ENCODE measurements at regions not wholly inside any gene's neighbourhood (a gene's known extent, or its start where the extent isn't known, plus 50 kb on each side); places are given as distances from the start of the nearest gene placed in this dataset.

GRCh38 chr5:24045046-24045445, 537.6 kb downstream of the PRDM9 start:
- ATAC-seq, result no peak
- Histone ChIP-seq H3K4me3 (no peak overlapping the region), H3K36me3 (no peaks in the 10 kb centered on the region), H3K27ac (no peak overlapping the region), H3K27me3 (no peaks in the 10 kb centered on the region), H3K9me3 (peaks cover 0 to 3% (median 0%) of the 10 kb centered on the region in 12 donors), H3K4me1 (no peaks in the 10 kb centered on the region)
- intact Hi-C loops (cut with DNase I), result no loop called here
- no peak for DNase-seq
- no peak for TF ChIP-seq CTCF (IDR thresholded peaks at IDR 0.05)
- TF ChIP-seq POLR2A (IDR thresholded peaks at IDR 0.05), result no peak

GRCh38 chr5:24053737-24054136, 546.3 kb downstream of the PRDM9 start:
- H3K27ac ChIP-seq, result no peak overlapping the region
- H3K36me3 ChIP-seq, result no peaks in the 10 kb centered on the region
- no peaks in the 10 kb centered on the region for H3K4me1 ChIP-seq
- H3K27me3 ChIP-seq, result no peaks in the 10 kb centered on the region
- TF ChIP-seq CTCF (IDR thresholded peaks at IDR 0.05) (no peak), POLR2A (IDR thresholded peaks at IDR 0.05) (no peak)
- H3K9me3 ChIP-seq, result peaks cover 0 to 12% (median 0%) of the 10 kb centered on the region in 12 donors
- no peak overlapping the region for H3K4me3 ChIP-seq
- WGBS, 4 donors, result 75 to 86% (median 79%) methylated on average over 2 of the region's 2 CpGs
- DNase-seq (no peak), ATAC-seq (no peak)
- intact Hi-C loops (cut with DNase I), result no loop called here

GRCh38 chr5:24059006-24059405, 551.6 kb downstream of the PRDM9 start:
- DNase-seq (no peak), ATAC-seq (no peak)
- TF ChIP-seq POLR2A (IDR thresholded peaks at IDR 0.05) (no peak), CTCF (IDR thresholded peaks at IDR 0.05) (no peak)
- peaks cover 0 to 12% (median 0%) of the 10 kb centered on the region in 12 donors for H3K9me3 ChIP-seq
- H3K27me3 ChIP-seq, result no peaks in the 10 kb centered on the region
- H3K4me1 ChIP-seq, result no peaks in the 10 kb centered on the region
- no peak overlapping the region for H3K4me3 ChIP-seq
- intact Hi-C loops (cut with DNase I), result no loop called here
- WGBS, 4 donors, result 53 to 70% (median 68%) methylated on average over 2 of the region's 2 CpGs
- H3K27ac ChIP-seq, result no peak overlapping the region
- H3K36me3 ChIP-seq, result no peaks in the 10 kb centered on the region

- intact Hi-C loops (cut with DNase I), result no loop called here
- H3K27me3 ChIP-seq, result no peaks in the 10 kb centered on the region
- TF ChIP-seq CTCF (IDR thresholded peaks at IDR 0.05) (no peak), POLR2A (IDR thresholded peaks at IDR 0.05) (no peak)
- no peaks in the 10 kb centered on the region for H3K4me1 ChIP-seq
- no peak overlapping the region for H3K27ac ChIP-seq
- peaks cover 0 to 12% (median 0%) of the 10 kb centered on the region in 12 donors for H3K9me3 ChIP-seq
- ATAC-seq (no peak), DNase-seq (no peak)
- H3K4me3 ChIP-seq, result no peak overlapping the region
- WGBS, 4 donors, result 82 to 88% (median 85%) methylated on average over 4 of the region's 4 CpGs
- H3K36me3 ChIP-seq, result no peaks in the 10 kb centered on the region
Measured at GRCh38 chr5:24059716-24060115, 552.3 kb downstream of the PRDM9 start.

All from heart left ventricle (tissue), 16 donors.